H1 (cell line): ENCODE measurements at regions not wholly inside any gene's neighbourhood (a gene's known extent, or its start where the extent isn't known, plus 50 kb on each side); places are given as distances from the start of the nearest gene placed in this dataset.

ENCODE experiments used
- CHD1 ChIP-seq: IDR thresholded peaks from 2 replicates; pipeline ENCODE4 v1.6.1; 2012; ENCODE audit warnings: low read depth, low read length, improper control_type of control experiment

- TF ChIP-seq CHD1, result no peak
Measured at GRCh38 chr9:70475211-70475610, 60.8 kb upstream of the KLF9 start (continued).
